Medulla oblongata (tissue), 1 donor: ENCODE measurements at regions not wholly inside any gene's neighbourhood (a gene's known extent, or its start where the extent isn't known, plus 50 kb on each side); places are given as distances from the start of the nearest gene placed in this dataset.
"Not testable (repeated sequence)": the region's sequence is repeated elsewhere in the genome, so short reads cannot be mapped to it uniquely, and the experiment has no call there.

Source experiments
- DNase-seq: peaks from one replicate; pipeline ENCODE4 v3.0.0-alpha.2; 2015; ENCODE audit errors: extremely low spot score

DNA sequence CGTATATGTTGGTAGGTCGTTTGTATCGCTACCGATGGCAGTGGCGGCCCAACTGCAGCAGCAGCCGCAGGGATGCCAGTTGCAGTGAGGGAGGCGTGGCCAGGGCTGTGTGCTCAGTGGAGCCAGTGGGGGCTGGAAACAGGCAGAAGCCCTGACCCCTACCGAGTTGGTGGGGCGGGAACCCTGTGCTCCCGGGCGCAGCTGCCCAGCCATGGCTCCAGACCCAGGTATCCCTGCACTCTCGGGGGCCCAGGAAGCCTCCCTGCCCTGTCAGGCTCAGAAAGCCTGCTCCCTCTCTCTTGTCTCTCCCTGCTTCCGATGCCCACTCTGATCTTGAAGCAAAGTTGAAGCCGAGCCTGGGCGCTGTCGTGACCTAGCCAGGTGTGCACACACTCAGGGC is 78.6 kb upstream of the ITGB1 start:
- no peak for DNase-seq

DNA sequence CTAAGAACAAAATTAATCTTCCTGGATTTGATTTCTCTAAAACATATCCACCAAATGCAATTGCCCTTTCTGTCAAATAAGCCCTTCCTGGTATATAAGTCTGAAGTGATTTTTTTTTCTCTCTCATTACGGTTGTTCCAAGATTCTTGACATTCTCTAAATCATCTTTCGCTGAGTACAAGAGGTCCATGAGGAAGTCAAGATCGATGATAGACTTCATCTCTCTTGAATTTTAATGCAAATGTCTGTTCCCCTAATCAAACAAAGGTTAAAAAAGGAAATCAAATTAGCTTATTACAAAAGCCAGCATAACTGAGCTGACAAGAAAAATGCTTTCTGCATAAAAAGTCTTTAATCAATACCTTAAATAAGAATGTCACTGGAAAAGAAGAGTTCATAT is 77.4 kb upstream of the ITGB1 start:
- DNase-seq = no peak

DNA sequence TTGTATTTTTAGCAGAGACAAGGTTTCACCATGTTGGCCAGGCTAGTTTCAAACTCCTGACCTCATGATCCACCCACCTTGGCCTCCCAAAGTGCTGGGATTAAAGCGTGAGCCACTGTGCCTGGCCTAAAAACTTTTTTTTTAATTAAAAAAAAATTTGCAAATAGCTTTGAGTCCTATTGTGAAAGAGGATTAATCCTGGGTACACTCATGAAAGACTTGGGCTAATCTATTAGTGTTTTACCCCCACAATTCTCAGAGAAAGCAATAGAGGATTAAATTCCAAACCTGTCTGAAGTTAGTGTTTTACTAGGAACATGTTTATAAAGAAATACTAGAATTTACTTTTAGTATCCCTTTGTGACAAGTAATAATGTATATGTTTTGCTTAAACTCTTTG is 76.9 kb upstream of the ITGB1 start:
- DNase-seq = no peak

DNA sequence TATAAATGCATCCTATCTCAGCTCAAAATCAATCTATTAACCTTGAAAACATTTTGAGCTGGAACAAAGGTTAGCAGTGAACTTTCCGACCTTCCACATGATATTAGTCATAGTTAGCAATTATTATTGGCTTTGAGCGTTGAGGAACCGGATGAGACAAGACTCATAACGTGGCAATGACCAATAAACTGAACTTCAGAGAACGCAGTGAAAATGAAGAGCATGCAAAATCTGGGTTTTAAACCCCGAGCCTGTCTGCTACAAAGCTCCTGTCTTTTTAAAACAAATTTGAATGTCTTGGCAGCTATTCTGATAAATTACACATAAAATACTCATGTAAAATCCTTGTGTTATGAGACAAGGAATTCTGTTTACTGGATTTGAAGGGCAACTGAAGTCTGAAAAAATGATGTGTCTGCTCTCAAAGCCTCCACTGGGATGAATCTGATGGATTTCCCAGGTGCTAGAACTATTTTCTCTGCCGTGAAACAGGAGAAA is 74.7 kb upstream of the ITGB1 start:
- no peak for DNase-seq

DNA sequence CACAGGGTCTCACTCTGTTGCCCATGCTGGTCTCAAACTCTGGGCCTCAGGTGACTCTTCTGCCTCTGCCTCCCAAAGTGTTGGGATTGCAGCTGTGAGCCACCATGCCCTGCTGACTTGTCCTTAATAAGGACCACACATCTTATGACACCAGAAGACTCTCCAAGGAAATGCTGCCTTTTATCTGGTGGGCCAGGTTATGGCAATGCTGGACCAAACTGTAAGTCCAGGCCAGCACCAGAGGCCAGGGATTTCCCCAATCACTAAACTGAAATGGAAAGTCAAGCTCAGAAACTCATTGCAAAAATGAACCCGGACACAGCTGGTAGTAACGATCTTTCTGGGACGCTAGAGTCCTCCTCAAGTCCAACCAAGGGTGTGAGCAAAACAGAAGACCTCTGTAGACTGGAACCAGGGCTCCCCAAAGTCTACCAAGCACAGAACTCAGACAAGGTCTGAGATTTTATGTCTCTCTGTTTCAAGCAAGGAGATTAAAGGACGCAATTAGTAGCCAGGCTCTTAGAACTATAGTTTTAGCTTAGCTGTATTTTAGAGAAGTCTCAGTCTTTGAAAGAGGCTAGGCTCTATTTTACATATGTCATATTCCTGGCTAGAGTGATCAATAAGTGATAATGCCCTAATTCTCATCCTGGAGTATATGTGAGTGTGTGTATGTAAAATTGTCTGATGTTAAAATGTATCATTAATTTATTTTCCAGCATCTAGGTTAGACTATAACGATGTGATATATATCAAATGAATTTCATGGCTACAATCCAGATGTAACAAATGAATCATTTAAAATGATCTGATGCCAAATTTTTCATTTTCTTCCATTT is 74.0 kb upstream of the ITGB1 start:
- no peak for DNase-seq

DNA sequence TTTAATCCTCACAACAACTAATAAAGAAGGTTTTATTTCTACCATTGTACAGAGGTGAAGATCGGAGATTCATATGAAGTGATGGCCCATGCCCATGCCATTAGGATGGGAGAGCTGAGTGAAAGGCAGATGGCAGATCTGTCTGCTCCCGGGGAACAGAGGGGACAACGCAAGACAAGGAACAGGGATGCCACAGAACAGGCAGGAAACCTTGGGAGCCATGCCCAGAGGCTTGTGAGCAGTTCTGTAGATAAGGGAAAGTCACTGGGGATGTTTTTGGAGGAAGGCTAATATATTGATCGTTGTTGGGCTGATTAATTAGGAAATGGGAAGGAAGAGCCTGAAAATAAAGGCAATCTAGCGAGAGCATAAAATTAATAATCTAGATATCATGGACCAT is 73.1 kb upstream of the ITGB1 start:
- DNase-seq = no peak

DNA sequence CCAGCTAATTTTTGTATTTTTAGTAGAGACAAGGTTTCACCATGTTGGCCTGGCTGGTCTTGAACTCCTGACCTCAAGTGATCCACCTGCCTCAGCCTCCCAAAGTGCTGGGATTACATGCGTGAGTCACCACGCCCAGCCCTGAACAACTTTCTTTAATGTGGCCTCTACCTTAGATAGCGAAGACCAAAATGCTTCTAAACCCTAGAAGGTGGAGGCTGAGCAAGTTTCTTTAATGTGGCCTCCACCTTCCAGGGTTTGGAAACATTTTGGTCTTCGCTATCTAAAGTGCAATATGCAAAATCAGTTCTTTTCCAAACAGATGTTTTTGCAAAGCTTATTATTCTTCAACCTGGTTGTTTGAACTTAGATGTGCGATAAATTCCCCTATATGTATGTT is 70.5 kb upstream of the ITGB1 start:
- DNase-seq = not testable (repeated sequence)

DNA sequence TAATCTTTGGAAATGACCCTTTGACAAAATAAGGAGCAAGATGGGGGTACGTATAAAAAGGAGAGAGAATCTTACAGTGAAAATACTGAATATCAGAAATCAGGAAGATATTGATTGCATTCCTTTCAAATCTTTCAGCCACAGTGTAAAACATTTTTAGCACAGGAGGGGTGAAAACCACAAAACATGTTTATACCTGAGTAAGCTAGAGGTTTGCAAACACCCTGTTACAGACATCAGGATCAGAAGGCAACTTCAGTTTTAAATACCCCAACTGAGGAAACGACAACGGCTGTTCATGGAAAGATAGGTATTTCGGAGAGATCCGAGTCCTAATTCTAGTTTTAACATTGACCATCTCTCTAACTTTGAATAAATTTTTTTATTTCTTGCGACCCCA is 69.1 kb upstream of the ITGB1 start:
- DNase-seq = no peak

DNA sequence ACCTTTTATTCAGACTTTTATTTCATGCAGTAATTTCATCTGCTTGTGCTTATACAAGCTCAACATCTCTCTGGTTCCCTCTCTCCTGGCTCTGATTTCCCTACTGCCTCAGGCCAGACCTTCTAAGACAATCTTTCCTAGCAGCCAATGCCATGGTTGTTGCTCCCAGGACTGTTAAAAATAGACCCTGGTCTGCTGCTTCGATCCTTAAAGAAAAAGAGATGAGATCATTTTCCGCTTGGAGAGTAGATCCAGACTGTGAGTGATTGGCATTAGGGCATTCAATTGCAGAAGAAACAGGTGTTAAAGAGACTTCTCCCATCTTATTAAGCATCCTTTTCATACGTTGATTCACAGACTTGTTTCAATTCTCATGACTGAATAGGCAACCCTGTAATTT is 68.4 kb upstream of the ITGB1 start:
- DNase-seq = no peak

DNA sequence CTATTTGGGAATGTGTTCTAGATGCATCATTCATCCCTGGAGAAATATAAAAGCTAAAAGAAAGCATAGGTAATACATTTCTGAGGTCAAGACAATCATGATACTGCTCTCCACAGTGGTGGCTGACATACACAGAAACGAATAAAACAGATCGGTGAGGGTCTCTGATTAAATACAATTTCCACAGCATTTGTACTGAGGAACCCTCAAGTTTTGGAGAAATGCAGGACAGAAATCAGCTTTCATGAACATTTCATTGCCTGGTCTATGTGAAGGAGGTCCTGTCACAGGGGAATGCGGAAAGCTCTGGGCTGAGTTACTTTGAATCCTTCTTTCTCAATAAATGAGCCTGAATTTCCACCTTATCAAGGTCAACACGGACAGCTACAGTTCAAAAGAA is 67.9 kb upstream of the ITGB1 start:
- DNase-seq = no peak

DNA sequence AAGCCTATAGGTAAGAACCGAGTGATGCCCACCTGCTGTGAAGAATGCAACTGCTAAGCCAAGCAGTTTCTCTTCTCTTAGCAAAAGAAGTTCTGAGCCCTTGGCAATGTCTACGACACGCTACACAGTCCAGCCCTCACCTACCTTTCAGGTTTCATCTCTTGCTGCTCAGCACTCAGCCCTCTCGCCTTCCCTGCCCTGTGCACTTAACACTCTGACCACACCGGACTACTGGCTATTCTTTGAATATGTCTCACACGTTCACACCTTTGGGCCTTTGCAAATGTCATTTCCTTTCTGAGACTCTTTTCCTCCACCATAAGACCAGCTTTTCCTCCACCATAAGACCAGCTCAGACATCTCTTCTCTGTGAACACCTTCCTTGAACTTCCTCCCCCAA is 67.0 kb upstream of the ITGB1 start:
- DNase-seq = no peak

DNA sequence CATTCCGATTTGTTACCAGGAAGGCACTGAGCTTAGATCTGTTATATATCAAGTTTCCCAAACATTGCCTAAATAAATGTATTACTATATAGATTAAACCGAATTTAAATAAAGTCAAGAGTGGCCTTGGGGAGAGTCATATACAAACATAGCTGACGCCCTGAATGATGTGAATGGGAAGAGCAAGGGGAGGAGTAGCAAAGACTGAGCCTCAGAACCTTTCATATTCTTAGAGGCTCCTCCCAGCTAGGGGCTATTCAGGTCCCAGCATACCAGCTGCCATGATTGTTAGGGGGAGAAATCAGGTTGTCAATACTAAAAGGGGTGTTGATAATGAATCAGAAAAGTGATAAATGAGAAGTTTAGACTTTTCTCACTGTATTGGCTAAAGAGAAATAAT is 64.7 kb upstream of the ITGB1 start:
- DNase-seq = no peak

DNA sequence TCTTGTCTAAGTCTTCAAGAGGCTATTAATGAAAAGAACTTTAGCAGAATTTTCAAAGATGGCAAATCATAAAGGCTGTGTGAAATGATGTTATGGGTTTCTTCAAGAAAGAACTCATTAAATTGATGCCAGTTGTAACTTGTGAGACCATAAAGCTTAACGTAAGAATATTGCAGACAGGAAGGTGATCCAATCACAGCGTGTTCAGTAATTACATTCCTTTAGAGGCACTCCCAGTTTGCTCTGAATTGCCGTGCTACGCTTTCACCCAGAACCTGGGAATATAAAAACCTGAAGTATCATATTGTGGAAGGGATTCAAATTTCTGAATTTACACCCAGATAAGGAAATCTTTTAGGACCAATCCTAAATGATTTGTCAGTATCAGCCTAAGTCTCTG is 64.1 kb upstream of the ITGB1 start:
- no peak for DNase-seq

DNA sequence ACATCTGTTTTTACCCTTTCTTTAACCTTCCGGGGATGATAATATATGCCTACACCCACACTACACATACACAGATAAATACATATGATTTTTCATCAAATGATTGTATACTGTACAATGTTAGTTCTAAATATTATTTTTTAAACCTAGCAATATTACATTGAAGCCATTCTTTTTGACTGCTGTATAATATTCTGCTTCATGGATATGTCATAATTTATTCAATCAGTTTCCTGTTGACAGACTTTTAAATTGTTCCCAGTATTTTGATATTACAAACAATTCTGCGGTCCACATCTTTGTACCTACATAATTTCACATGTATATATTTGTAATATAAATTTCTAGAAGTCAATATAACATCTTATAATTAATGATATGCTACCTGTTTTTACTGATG is 59.0 kb upstream of the ITGB1 start:
- no peak for DNase-seq

DNA sequence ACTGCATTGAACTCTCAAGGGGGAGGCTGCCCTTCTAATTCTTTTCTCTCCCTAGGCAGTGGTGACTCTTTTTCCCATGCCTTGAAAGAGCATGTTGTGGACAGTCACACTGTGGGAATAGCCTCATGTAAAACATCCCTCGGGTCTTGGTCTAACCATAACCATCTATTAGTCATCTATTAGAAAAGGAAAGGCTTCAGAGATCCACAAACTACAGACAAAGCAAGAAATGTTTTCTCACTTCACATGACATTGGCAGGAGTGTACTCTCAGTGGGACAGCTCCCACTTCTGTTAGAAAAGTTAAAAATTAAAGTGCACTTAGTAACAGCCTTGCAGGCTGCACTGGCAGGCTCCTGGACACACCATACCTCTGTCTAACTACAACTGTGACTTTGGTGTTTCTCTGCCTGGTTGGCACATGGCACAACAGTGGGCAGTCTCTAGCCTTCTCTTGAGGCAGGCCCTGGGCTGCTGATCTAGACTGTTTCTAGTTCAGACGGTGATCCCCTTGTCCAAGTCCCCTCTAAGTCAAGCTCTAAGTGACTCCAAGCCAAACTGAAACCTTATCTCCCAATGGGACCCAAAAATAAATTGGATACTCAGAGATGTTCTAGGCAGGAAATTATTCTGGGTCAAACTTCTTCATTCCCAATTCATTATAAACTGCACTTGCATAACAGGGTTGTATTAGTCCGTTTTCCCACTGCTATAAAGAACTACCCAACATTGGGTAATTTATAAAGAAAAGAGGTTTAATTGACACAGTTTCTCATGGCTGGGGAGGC is 57.9 kb upstream of the ITGB1 start:
- DNase-seq = no peak

DNA sequence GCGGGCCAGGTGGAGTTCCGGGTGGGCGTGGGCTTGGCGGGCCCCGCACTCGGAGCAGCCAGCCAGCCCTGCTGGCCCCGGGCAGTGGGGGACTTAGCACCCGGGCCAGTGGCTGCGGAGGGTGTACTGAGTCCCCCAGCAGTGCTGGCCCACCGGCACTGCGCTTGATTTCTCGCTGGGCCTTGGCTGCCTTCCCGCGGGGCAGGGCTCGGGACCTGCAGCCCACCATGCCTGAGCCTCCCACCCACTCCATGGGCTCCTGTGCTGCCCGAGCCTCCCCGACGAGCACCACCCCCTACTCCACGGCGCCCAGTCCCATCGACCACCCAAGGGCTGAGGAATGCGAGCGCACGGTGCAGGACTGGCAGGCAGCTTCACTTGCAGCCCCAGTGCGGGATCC is 55.3 kb upstream of the ITGB1 start:
- not testable (repeated sequence) for DNase-seq

DNA sequence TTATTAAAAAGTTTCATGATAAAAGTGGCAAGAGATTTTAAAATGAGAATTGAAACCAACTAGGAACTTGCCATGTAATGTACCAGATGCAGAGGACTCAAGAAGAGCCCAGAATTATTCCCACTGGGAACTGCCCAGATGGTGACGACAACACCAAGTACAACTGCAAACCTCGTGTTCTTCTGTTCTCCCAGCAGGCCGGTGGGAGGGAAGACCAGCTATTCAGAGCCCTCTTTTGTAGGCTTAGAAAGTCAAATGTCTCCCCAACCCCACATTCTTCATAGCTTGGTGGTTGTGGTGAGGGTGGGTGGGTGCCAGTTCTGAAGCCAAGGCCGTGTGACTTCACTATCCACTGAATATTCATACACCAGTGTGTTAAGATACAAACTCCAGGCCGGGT is 54.3 kb upstream of the ITGB1 start:
- DNase-seq = no peak

DNA sequence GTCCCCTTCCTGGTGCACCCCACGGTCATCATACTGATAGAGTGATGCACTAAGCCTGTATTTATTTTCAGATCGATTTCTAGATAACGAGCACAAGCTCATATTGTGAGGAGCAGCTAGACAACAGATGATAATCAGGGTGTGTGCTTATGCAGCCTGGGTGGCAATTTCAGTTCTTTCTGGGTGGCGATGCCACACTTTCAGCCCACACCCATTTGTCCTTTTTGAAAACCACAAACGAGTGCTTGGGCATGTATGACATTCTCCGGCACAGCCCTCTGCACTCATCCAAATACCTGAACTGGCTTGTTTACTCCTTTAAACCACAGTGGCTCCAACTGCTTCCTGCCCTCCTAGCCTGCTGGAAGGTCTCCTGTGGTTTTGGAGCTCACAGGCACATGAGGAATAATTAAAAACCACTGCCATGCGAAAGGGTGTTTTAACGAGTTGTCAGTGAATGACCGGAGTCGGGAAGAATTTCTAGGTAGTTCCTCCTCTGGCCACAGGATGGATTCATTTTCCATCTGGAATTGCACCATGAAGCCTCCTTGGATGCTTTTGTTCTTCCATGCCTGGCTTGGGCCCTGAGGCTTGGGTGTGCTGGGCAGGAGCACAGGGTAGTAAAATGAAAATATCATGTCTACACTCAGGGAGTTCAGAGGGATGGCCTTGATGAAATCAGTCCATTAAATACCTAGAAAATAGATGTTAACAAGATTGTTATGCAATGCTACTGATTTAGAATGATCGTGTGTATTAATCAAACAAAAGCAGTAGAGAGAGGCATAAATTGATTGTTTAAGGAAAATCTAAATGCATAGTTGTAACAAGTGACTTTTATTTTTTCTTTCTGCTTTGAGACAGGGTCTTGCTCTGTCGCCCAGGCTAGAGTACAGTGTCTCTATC is 52.4 kb upstream of the ITGB1 start:
- no peak for DNase-seq

DNA sequence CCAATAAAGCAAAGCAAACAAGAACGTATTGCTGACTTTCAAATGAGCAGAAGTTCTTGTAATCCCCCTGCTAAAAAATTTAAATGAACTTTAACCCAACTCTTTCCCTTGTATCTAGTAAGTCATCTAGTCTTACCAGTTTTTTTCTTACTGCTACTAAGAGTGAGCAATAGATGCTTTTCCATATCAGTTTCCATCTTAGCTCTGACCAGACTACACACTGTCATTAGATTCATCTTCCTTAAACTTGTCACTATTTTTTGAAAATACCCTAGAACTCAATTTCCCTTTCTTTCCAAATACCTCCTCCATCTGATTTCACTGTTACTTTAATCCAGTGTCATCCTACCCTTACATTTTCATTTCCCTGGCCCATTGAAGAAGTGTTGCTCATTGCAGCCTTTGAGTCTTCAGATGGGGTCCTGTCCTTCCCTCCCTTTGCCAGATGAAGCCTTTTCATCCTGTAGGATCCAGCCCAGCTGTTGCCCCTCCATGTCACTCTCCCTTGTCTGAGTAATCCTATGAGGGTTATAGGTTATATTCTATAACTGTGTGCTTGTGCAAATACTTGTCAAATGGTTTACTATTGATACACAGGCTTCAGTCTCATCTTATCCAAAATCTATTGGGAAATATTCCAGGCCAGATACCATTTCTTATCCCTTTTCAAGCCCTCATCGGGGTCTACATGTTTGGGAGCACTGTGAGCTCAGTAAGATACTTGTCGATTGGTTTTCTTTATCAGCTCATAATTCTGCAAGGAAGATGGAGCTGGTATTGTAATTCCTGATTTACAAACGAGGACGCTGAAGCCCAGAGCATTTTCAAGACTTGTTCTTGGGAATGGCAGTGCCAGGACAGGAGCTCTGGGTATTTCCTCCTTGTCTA is 51.5 kb upstream of the ITGB1 start:
- DNase-seq = no peak

DNA sequence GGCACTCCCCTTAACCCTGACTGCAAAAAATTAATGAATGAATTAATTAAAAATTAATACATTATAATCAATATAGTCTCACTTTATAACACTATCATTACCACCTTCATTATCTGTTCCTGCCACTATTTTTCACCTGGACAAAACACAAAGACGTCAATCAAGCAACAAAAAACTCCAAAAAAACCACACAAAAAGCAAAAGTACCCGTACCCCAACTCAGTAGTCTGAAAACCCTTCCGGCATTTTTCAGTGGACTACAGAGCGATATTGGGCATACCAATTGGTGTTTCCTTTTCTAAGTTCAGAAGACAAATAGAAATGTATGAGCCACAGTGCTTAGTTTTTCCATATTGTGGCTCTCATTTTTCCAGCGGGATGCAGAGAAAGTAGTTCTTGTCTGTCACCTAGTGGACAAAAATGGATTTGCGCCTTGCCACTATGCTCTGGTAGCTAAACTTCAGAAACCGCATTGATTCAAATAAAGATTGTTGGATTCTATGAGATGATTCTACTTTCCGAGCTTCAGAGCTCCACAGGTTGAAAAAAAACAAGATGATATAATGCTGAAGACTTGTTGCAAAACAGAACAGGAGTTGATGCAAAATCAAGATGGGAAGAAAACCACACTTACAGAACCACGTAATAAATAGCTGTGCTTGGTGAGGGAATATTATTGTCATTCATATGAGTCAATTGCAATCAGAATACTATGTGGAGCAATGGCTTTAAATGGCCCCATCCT is 50.6 kb upstream of the ITGB1 start:
- peak; percentile 87 for DNase-seq
